ENCODE measurements at regions not wholly inside any gene's neighbourhood (a gene's known extent, or its start where the extent isn't known, plus 50 kb on each side); places are given as distances from the start of the nearest gene placed in this dataset.

DNA sequence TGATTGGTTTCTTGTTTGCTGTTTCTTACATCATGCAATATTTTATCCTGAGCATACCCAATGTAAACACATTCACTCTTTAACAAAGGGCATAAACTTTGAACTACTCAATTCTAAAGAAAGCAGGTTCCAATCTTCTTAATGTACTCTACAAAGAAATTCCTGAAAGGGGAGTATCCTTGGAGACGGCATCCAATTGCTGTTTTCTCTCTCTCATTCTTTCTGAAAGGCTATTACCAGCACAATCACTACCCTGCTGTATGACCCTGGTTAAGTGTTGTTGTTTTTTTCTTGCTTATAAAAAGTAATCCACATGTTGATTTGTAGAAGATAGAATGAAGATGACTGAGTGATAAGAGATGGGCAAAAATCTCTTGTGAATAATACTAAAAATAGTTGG, 176.0 kb downstream of the ZNF365 start:
- DNase-seq (ENCODE audit: low read depth): no peak

- no peak for DNase-seq (ENCODE audit: low read depth)
Measured at GRCh38 chr10:62554632-62555199, 180.5 kb downstream of the ZNF365 start.

GRCh38 chr10:62559481-62560200, 185.5 kb downstream of the ZNF365 start:
- no peak for DNase-seq (ENCODE audit: low read depth)

DNA sequence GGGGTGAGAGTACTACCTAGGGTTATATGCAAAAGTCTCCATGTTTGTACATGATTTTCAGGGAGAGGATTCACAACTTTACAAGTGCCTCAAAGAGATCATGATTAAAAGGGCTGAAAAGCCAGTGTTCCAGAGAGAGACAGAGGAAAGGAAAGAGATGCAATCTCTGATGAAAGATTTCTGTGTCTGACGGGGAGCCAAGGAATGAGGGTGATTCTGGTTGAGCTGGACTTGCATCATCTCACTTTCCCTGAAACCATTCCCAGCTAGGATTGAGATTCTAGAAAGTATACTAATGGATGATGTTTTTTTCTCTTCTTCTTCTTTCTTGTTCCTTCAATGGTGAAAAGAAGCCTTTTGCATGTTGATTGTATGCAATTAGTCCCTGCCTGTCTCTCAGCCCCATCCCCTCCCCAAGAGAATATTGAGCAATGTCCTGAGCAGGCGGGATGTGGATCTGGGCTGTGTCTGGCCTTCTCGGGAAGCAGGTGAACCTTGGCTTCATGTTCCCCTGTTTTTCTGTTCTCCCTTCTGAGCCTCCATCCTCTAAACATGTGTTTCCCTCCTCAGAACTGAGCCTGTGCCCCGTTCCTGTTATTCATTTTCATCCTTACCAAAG, 186.1 kb downstream of the ZNF365 start:
- no peak for DNase-seq (ENCODE audit: low read depth)

DNA sequence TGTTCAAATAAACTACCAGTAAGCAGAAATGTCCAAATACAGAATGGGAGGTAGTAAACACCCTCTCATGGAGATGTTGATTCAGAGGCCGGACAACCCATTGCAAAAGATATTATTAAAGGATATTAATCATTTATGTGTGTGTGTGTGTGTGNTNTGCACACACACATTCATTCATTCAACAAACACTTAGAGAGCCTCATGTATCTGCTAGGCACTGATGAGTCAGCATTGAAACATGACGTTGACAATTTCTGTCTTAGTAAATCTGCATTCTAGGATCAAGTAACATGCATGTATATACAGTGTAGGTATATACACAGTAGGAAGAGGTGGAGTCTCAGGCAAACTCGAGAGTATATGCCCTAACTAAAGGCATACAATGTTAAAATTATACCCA, 187.0 kb downstream of the ZNF365 start:
- DNase-seq (ENCODE audit: low read depth): no peak

DNA sequence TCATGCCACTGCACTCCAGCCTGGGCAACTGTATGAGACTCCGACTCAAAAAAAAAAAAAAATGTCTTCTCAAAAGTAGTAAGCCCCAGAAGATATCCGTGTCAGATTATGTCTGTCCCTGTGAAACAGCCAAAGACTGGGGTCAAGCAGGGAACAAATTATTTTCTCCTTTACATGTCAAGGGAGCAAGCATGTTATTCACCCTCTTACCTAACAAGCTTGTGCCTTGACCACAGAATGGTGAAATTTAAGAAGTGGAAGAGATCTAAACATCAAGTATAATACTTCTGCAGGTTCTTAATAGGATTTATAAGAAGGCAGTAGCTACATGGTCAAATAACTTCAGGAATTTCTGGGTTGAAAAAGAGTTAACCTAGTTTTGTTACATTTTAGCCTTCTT, 187.9 kb downstream of the ZNF365 start:
- DNase-seq (ENCODE audit: low read depth): no peak

DNA sequence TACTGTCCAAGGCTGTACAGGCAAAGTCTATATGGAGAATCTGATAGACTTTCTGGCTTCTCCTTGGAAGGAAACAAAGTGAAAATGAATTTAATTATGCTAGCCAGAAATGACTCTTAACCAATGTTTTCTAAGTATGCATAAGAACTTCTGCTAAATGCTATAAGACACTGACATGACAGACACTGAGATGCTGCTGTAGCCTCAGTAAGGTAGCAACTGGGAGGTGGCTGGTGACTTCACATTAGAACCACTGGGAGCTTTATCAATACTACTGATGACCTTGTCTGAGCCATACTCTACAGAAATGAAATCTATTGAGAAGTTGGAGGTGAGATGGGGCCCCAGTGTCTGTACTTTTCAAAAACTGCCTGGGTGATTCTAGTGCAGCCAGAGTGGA, 188.6 kb downstream of the ZNF365 start:
- DNase-seq (ENCODE audit: low read depth): no peak

- no peak for DNase-seq (ENCODE audit: low read depth)
Measured at GRCh38 chr10:62573929-62574328, 199.8 kb downstream of the ZNF365 start.

GRCh38 chr10:62577076-62577475, 202.9 kb downstream of the ZNF365 start:
- no peak for DNase-seq (ENCODE audit: low read depth)

- DNase-seq (ENCODE audit: low read depth): no peak
Measured at GRCh38 chr10:62577666-62578291, 203.6 kb downstream of the ZNF365 start.

DNA sequence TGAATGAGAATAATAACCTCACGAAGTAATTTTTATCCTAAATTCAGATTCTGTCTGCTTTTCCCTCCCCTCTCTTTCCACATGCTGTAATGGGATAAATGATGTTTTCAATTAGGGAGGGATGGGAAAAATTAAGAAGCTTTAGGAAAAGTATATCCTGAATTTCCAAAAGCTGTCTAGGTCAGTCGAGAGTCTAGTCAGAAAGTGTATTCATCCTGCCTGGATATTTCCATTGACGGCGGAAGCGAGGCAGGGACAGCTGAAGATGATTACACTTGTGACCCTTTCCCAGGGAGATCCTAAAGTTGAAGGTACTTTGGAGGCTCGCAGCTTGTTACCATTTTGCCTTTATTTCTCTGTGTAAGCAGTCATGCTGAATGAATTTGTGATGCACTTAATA, 204.1 kb downstream of the ZNF365 start:
- no peak for DNase-seq (ENCODE audit: low read depth)

GRCh38 chr10:62578916-62579315, 204.7 kb downstream of the ZNF365 start:
- DNase-seq (ENCODE audit: low read depth): no peak

- no peak for DNase-seq (ENCODE audit: low read depth)
Measured at GRCh38 chr10:62580396-62580795, 206.2 kb downstream of the ZNF365 start.

DNA sequence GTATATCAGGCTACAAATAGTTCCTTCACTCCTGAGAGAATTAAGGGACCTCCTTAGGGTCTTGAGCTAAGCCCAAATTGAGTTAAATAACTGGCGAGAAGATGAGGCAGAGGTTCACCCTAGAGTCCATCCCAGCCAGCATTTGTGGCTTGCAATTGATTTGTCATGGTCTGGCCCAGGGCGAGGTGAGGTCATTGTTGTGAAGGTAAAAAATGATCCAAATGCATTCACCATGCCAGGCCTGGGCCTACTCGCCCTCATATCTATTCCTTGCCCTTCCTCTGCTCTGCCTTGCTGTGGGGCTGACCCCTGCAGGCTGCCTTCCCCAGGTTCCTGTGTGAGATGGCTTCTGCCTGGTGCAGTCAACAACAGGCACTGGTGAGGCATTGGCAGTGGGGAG, 207.2 kb downstream of the ZNF365 start:
- no peak for DNase-seq (ENCODE audit: low read depth)

DNA sequence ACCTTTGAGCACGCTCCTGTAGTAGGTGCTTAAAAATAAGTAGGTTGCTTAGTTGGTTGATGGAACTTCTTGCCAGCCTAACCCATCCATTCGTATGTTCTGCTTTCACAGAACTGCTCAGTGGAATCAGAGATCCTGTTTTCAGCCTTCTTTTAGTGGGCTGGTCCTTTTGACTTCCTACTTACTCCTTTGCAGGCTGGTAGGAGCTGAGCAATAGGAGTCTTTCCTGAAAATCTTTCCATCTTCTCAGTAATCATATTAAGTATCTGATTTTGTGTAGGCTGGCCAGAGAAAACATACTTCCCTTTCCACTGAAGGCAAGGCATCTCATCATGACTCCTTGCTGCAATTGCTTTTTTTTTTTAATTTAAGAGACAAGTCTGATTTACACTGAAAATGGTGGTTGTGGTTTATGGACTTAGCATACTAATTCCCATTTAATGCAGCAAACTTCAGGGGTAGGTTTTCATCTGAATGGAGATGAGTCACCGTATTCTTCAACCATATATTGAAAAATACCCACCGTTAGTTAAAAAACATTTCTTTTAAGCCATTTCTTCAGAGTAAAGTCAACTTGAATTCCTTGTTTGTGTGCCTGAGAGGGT, 208.0 kb downstream of the ZNF365 start:
- no peak for DNase-seq (ENCODE audit: low read depth)

DNA sequence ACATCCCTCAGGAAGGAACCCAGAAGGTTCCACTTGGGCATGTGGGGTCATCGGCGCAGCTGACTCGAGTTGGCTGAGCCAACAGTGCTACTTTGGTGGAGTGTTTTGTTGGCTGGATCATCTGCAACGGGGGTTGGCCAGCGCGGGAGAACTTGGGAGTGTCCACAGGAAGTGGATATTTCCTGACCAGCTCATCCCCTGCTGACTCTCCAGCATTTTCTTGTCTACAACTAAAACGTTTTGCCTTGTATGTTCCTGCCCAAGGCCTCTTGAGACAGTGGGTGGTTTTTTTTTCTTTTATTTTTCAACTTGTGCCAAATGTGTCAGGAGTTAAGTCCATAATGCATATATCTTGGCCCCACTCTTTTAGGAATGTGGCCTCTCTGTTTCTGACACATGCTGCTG, 208.6 kb downstream of the ZNF365 start:
- no peak for DNase-seq (ENCODE audit: low read depth)

DNA sequence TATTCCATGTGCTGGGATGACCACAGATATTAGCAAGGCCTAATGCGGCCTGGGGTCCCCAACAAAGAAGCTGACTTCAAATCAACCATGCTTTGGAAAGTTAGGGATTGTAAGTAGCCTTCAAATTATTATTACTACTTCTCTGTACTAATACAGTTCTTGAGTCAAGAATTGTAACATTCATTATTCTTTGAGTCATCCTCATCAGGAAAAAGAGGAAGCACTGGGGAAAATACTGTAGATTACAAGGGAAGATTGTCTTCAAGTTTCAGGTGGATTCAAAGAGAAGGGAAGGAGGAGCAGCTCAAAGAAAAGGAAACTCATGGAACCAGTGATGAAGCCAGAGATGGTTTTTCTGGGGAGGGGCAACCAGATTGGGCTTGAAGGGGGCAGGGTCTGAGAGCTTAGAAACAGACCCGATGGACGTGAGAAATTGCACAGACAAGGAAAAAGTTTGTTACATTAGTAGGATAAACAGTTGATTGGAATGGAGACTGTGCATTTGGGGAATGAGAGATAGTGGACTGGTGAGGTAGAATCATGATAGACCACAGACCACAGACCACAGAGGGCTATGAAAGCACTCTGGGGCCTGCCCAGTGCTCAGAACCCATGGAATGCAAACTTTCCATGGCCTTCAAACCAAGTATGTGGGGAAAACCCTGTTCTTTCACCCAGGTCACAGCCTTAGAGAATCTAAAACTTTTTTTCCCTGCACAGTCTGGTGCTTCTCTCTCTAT, 209.9 kb downstream of the ZNF365 start:
- no peak for DNase-seq (ENCODE audit: low read depth)

GRCh38 chr10:62584731-62585130, 210.6 kb downstream of the ZNF365 start:
- no peak for DNase-seq (ENCODE audit: low read depth)

- no peak for DNase-seq (ENCODE audit: low read depth)
Measured at GRCh38 chr10:62585211-62585775, 211.1 kb downstream of the ZNF365 start.

- no peak for DNase-seq (ENCODE audit: low read depth)
Measured at GRCh38 chr10:62587011-62587410, 212.8 kb downstream of the ZNF365 start.

DNA sequence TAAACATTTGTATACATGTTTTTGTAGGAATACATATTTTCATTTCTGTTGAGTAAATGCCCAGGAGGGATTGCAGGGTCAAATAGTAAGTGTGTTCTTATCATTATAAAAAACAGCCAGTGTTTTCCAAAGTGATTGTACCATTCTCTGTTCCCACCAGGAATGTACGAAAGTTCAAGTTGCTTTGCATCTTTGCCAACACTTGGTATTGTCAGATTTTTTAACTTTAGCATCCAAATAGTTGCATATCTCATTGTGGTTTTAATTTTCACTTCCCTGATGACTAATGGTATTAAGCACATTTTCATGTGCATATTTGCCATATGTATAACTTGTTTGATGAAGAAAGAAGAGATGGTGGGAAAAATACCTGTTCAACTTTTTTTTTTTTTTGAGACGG, 213.9 kb downstream of the ZNF365 start:
- no peak for DNase-seq (ENCODE audit: low read depth)

DNA sequence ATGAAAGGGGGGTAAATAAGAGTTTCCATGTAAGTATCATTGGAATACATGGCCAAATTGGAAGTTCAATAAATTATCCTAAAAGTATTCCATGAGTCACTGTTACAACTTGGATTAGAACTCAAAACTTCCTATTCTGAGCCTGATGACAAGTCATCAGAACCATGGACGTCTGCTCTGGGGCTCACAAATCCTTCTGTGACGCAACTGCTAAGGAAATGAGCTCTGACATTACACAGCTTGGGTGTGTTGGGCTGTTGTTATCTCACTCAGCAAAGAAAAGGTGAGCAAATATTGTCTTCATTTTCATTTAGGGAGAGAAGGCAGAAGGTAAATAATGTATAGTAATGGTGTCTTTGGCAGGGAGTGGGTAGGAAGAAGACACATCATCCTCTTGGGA, 214.8 kb upstream of the ADO start:
- DNase-seq (ENCODE audit: low read depth): no peak
